Loucy (cell line): ENCODE measurements at regions not wholly inside any gene's neighbourhood (a gene's known extent, or its start where the extent isn't known, plus 50 kb on each side); places are given as distances from the start of the nearest gene placed in this dataset.
"Not testable (repeated sequence)": the region's sequence is repeated elsewhere in the genome, so short reads cannot be mapped to it uniquely, and the experiment has no call there.

ENCODE experiments used
- H2AFZ ChIP-seq: fragments of 200-600 bp; sonication (generic); 2 replicates; pipeline ENCODE4 v1.6.0; 2016; ENCODE audit warnings: antibody characterized with exemption, mild to moderate bottlenecking, low read length, moderate library complexity
- H3F3A ChIP-seq: fragments of 200-600 bp; 2 replicates; pipeline ENCODE4 v1.6.0; 2016; ENCODE audit warnings: antibody characterized with exemption, low read depth, mild to moderate bottlenecking
- H3K27me3 ChIP-seq: fragments of 200-600 bp; sonication (generic); 2 replicates; pipeline ENCODE4 v1.6.1; 2014; ENCODE audit warnings: low read length, mild to moderate bottlenecking; ENCODE audit not compliant: insufficient read depth, poor library complexity, severe bottlenecking
- H3K36me3 ChIP-seq: fragments of 200-600 bp; sonication (generic); 2 replicates; pipeline ENCODE4 v1.6.1; 2016; ENCODE audit warnings: low read length; ENCODE audit not compliant: insufficient read depth
- H3K4me1 ChIP-seq: fragments of 200-600 bp; sonication (generic); 2 replicates; pipeline ENCODE4 v1.5.1; 2014; ENCODE audit warnings: low read length, mild to moderate bottlenecking; ENCODE audit not compliant: insufficient read depth, poor library complexity, severe bottlenecking
- H3K4me2 ChIP-seq: fragments of 200-600 bp; sonication (generic); 2 replicates; pipeline ENCODE4 v1.6.0; 2014; ENCODE audit warnings: antibody characterized with exemption, low read length, low read depth, mild to moderate bottlenecking; ENCODE audit not compliant: poor library complexity, severe bottlenecking
- H3K4me3 ChIP-seq: fragments of 200-600 bp; sonication (generic); 2 replicates; pipeline ENCODE4 v1.5.1; 2014; ENCODE audit warnings: low read length, mild to moderate bottlenecking, mixed read lengths; ENCODE audit not compliant: poor library complexity, severe bottlenecking
- H3K79me2 ChIP-seq: fragments of 200-600 bp; sonication (generic); 2 replicates; pipeline ENCODE4 v1.6.1; 2014; ENCODE audit warnings: low read length; ENCODE audit not compliant: insufficient read depth
- H3K9ac ChIP-seq: fragments of 200-600 bp; sonication (generic); 2 replicates; pipeline ENCODE4 v1.6.0; 2014; ENCODE audit warnings: mild to moderate bottlenecking, low read depth, low read length, moderate library complexity; ENCODE audit not compliant: poor library complexity, severe bottlenecking
- H3K9me2 ChIP-seq: fragments of 200-600 bp; sonication (generic); replicated peaks from 2 replicates; pipeline ENCODE4 v1.6.1; 2016; ENCODE audit warnings: low read depth, low read length, mixed read lengths
- H3K9me3 ChIP-seq: fragments of 200-600 bp; sonication (generic); 2 replicates; pipeline ENCODE4 v1.6.1; 2014; ENCODE audit warnings: mild to moderate bottlenecking, antibody characterized with exemption, low read length, low read depth; ENCODE audit not compliant: insufficient read depth
- H4K20me1 ChIP-seq: fragments of 200-600 bp; sonication (generic); 2 replicates; pipeline ENCODE4 v1.6.0; 2014; ENCODE audit warnings: antibody characterized with exemption, low read length, mild to moderate bottlenecking; ENCODE audit not compliant: insufficient read depth, poor library complexity, severe bottlenecking
- CTCF ChIP-seq: fragments of 200-600 bp; sonication (generic); conservative IDR thresholded peaks from 2 replicates; pipeline ENCODE4 v1.5.1; 2014; ENCODE audit warnings: mild to moderate bottlenecking, antibody characterized with exemption, low read length
- EZH2phosphoT487 ChIP-seq: fragments of 200-600 bp; IDR thresholded peaks from 2 replicates; pipeline ENCODE4 v1.6.1; 2018; ENCODE audit warnings: antibody characterized with exemption, mild to moderate bottlenecking, moderate library complexity, borderline replicate concordance

- Histone ChIP-seq H3F3A (no peaks in the 10 kb centered on the region), H3K9ac (no peak overlapping the region), H3K79me2 (no peaks in the 10 kb centered on the region), H3K27me3 (no peaks in the 10 kb centered on the region), H3K4me1 (peaks cover 18% of the 10 kb centered on the region), H3K4me3 (no peak overlapping the region), H3K4me2 (no peak overlapping the region), H3K9me2 (no peaks in the 10 kb centered on the region), H2AFZ (no peak overlapping the region), H3K36me3 (no peaks in the 10 kb centered on the region), H3K9me3 (no peaks in the 10 kb centered on the region), H4K20me1 (no peaks in the 10 kb centered on the region)
- no peak for TF ChIP-seq CTCF
- TF ChIP-seq EZH2phosphoT487 = no peak
Measured at GRCh38 chr12:89267404-89267803, 84.9 kb downstream of the DUSP6 start.

- not testable (repeated sequence) for H2AFZ ChIP-seq, H4K20me1 ChIP-seq, H3K4me3 ChIP-seq, H3K79me2 ChIP-seq, H3K36me3 ChIP-seq, H3K4me2 ChIP-seq, H3K9me3 ChIP-seq, H3F3A ChIP-seq, H3K27me3 ChIP-seq, H3K9me2 ChIP-seq, H3K9ac ChIP-seq
- H3K4me1 ChIP-seq = peaks cover 24% of the 10 kb centered on the region
Measured at GRCh38 chr12:89266574-89267188, 85.6 kb downstream of the DUSP6 start.

GRCh38 chr12:89264837-89265236, 87.5 kb downstream of the DUSP6 start:
- H3F3A ChIP-seq = no peaks in the 10 kb centered on the region
- H2AFZ ChIP-seq = no peak overlapping the region
- no peaks in the 10 kb centered on the region for H3K27me3 ChIP-seq
- no peak overlapping the region for H3K9ac ChIP-seq
- no peak for TF ChIP-seq EZH2phosphoT487
- TF ChIP-seq CTCF = no peak
- no peaks in the 10 kb centered on the region for H3K36me3 ChIP-seq
- H3K4me2 ChIP-seq = no peak overlapping the region
- H3K4me1 ChIP-seq = peaks cover 28% of the 10 kb centered on the region
- no peaks in the 10 kb centered on the region for H3K9me3 ChIP-seq
- H4K20me1 ChIP-seq = no peaks in the 10 kb centered on the region
- H3K9me2 ChIP-seq = no peaks in the 10 kb centered on the region
- H3K4me3 ChIP-seq = no peak overlapping the region
- H3K79me2 ChIP-seq = no peaks in the 10 kb centered on the region

GRCh38 chr12:89263900-89264299, 88.4 kb downstream of the DUSP6 start:
- Histone ChIP-seq H3K36me3 (no peaks in the 10 kb centered on the region), H2AFZ (no peak overlapping the region), H4K20me1 (no peaks in the 10 kb centered on the region), H3K4me1 (peaks cover 28% of the 10 kb centered on the region), H3F3A (no peaks in the 10 kb centered on the region), H3K4me3 (no peak overlapping the region), H3K9me2 (no peaks in the 10 kb centered on the region), H3K9me3 (no peaks in the 10 kb centered on the region), H3K27me3 (no peaks in the 10 kb centered on the region), H3K4me2 (no peak overlapping the region), H3K9ac (no peak overlapping the region), H3K79me2 (no peaks in the 10 kb centered on the region)
- TF ChIP-seq CTCF (no peak), EZH2phosphoT487 (no peak)
